A549 (cell line): ENCODE measurements at regions not wholly inside any gene's neighbourhood (a gene's known extent, or its start where the extent isn't known, plus 50 kb on each side); places are given as distances from the start of the nearest gene placed in this dataset.
"Not testable (repeated sequence)": the region's sequence is repeated elsewhere in the genome, so short reads cannot be mapped to it uniquely, and the experiment has no call there.

Source experiments
- BHLHE40 ChIP-seq: IDR thresholded peaks from 2 replicates; pipeline ENCODE4 v1.6.1; 2012; ENCODE audit warnings: low read depth, low read length, inconsistent platforms
- CBX8 ChIP-seq: fragments of 200-600 bp; sonication (generic); IDR thresholded peaks from 2 replicates; pipeline ENCODE4 v1.6.1; 2016
- CTCF ChIP-seq: fragments of >200 bp; sonication (Bioruptor Twin); formaldehyde crosslinking; IDR thresholded peaks from 3 replicates; pipeline ENCODE4 v1.5.1; 2016
- EHMT2 ChIP-seq: fragments of 200-600 bp; sonication (generic); IDR thresholded peaks from 2 replicates; pipeline ENCODE4 v1.6.1; 2016; ENCODE audit warnings: antibody characterized with exemption, low read depth, mild to moderate bottlenecking, moderate library complexity
- HOXA7 ChIP-seq: fragments of 250-450 bp; sonication (Bioruptor Pico); IDR thresholded peaks from 2 replicates; pipeline ENCODE4 v1.5.0; 2020; ENCODE audit warnings: mild to moderate bottlenecking, moderate library complexity
- NR3C1 ChIP-seq: fragments of >200 bp; sonication (Bioruptor Twin); formaldehyde crosslinking; IDR thresholded peaks from 3 replicates; pipeline ENCODE4 v1.6.1; 2017
- PHF8 ChIP-seq: fragments of 200-600 bp; sonication (generic); IDR thresholded peaks from 2 replicates; pipeline ENCODE4 v1.6.1; 2016; ENCODE audit warnings: low read depth, mild to moderate bottlenecking, antibody characterized with exemption, moderate library complexity, borderline replicate concordance
- POLR2A ChIP-seq: IDR thresholded peaks from 2 replicates; pipeline ENCODE4 v1.6.1; 2012; ENCODE audit warnings: mild to moderate bottlenecking, low read length

GRCh38 chr4:151549378-151549777 lies 140.4 kb downstream of the FHIP1A start:
- TF ChIP-seq EHMT2; CTCF; BHLHE40; PHF8; HOXA7 (CRISPR knock-in tag); NR3C1; CBX8; POLR2A: not testable (repeated sequence)
